Uterus (tissue), 2 donors: ENCODE measurements at regions not wholly inside any gene's neighbourhood (a gene's known extent, or its start where the extent isn't known, plus 50 kb on each side); places are given as distances from the start of the nearest gene placed in this dataset.

Experiments used
- POLR2A ChIP-seq, 2 donors: fragments of 450-650 bp; IDR thresholded peaks; one replicate each; pipeline ENCODE4 v1.6.1; 2016; ENCODE audit warnings: antibody characterized with exemption in 2 of 2, mild to moderate bottlenecking in 1 of 2, moderate library complexity in 1 of 2
- TF ChIP-seq, protein P1 (sequence below), 4 experiments: fragments of 200-600 bp in 2 of 4; fragments of 450-650 bp in 2 of 4; sonication (generic) in 2 of 4; IDR thresholded peaks; one replicate each; pipeline ENCODE4 v1.5.1; 2016 to 2019; ENCODE audit warnings: antibody characterized with exemption in 4 of 4, mild to moderate bottlenecking in 2 of 4, moderate library complexity in 1 of 4

DNA sequence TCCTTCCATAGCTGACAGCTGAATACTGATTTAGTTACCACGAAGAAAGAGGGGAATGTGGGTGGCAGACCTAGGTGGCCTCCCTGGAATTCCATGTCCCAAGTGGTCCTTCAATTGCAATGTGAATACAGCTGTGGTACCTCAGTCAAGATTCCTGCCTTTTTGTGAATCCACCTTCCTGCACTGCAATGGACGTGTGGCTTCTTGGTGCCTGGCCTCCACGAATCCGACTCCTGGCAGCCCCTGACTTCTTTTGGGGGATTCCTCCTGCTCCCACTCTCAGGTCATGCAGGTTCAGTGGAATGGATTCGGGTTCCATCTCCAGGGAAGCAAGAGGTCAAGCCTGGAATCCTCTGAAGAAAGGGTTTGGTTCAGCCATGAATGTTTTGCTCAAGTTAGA, 117.8 kb downstream of the DACT2 start:
- TF ChIP-seq, protein P1, sequence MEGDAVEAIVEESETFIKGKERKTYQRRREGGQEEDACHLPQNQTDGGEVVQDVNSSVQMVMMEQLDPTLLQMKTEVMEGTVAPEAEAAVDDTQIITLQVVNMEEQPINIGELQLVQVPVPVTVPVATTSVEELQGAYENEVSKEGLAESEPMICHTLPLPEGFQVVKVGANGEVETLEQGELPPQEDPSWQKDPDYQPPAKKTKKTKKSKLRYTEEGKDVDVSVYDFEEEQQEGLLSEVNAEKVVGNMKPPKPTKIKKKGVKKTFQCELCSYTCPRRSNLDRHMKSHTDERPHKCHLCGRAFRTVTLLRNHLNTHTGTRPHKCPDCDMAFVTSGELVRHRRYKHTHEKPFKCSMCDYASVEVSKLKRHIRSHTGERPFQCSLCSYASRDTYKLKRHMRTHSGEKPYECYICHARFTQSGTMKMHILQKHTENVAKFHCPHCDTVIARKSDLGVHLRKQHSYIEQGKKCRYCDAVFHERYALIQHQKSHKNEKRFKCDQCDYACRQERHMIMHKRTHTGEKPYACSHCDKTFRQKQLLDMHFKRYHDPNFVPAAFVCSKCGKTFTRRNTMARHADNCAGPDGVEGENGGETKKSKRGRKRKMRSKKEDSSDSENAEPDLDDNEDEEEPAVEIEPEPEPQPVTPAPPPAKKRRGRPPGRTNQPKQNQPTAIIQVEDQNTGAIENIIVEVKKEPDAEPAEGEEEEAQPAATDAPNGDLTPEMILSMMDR (IDR thresholded peaks at IDR 0.05): no peak
- TF ChIP-seq POLR2A (IDR thresholded peaks at IDR 0.05): no peak
